ENCODE measurements at regions not wholly inside any gene's neighbourhood (a gene's known extent, or its start where the extent isn't known, plus 50 kb on each side); places are given as distances from the start of the nearest gene placed in this dataset.

GRCh38 chr12:42729535-42729900, 140.0 kb upstream of the PRICKLE1 start (continued):
- TF ChIP-seq HIC1 (tag by site-specific recombination; IDR thresholded peaks at IDR 0.05) (peak; percentile 68), ZNF433 (tag by site-specific recombination; IDR thresholded peaks at IDR 0.05; ENCODE audit: low read depth) (no peak), WT1 (tag by site-specific recombination; IDR thresholded peaks at IDR 0.05) (no peak), ZBTB8A (tag by site-specific recombination; IDR thresholded peaks at IDR 0.05) (no peak), MEIS1 (CRISPR knock-in tag; IDR thresholded peaks at IDR 0.05; ENCODE audit: borderline replicate concordance) (no peak), ZSCAN5A (tag by site-specific recombination; IDR thresholded peaks at IDR 0.05) (no peak), ZNF510 (tag by site-specific recombination; IDR thresholded peaks at IDR 0.05; ENCODE audit: insufficient replicate concordance) (no peak), ZNF629 (tag by site-specific recombination; IDR thresholded peaks at IDR 0.05) (0 out of 2 replicates have a peak, but pooled peaks have one; percentile 17), ZBTB17 (tag by site-specific recombination; IDR thresholded peaks at IDR 0.05) (no peak), ZNF76 (tag by site-specific recombination; IDR thresholded peaks at IDR 0.05; ENCODE audit: borderline replicate concordance, low read depth) (no peak), TRIM28 (IDR thresholded peaks at IDR 0.05; ENCODE audit: borderline replicate concordance, low read length) (0 out of 2 replicates have a peak, but pooled peaks have one; percentile 55), SCRT1 (tag by site-specific recombination; IDR thresholded peaks at IDR 0.05; ENCODE audit: borderline replicate concordance) (no peak), SP2 (tag by site-specific recombination; IDR thresholded peaks at IDR 0.05) (no peak), ZNF561 (tag by site-specific recombination; IDR thresholded peaks at IDR 0.05; ENCODE audit: borderline replicate concordance) (no peak), REST (tag by site-specific recombination; IDR thresholded peaks at IDR 0.05) (no peak), RBAK (tag by site-specific recombination; IDR thresholded peaks at IDR 0.05) (no peak), ZNF658 (tag by site-specific recombination; IDR thresholded peaks at IDR 0.05) (no peak), ZNF341 (tag by site-specific recombination; IDR thresholded peaks at IDR 0.05; ENCODE audit: low read depth) (no peak), GFI1B (tag by site-specific recombination; IDR thresholded peaks at IDR 0.05) (no peak), ZNF600 (tag by site-specific recombination; IDR thresholded peaks at IDR 0.05) (peak; percentile 57), ZNF529 (tag by site-specific recombination; IDR thresholded peaks at IDR 0.05; ENCODE audit: insufficient replicate concordance) (no peak), ZNF624 (tag by site-specific recombination; IDR thresholded peaks at IDR 0.05) (no peak), ZFP3 (tag by site-specific recombination; IDR thresholded peaks at IDR 0.05; ENCODE audit: low read depth) (no peak), ZNF2 (tag by site-specific recombination; IDR thresholded peaks at IDR 0.05) (no peak), IKZF3 (tag by site-specific recombination; IDR thresholded peaks at IDR 0.05) (no peak), ZFHX2 (tag by site-specific recombination; conservative IDR thresholded peaks at IDR 0.05) (no peak), ZNF555 (tag by site-specific recombination; conservative IDR thresholded peaks at IDR 0.05) (no peak), ZBTB7A (tag by site-specific recombination; IDR thresholded peaks at IDR 0.05; ENCODE audit: low read depth) (no peak), ZBTB1 (tag by site-specific recombination; IDR thresholded peaks at IDR 0.05) (no peak), BCL11B (tag by site-specific recombination; IDR thresholded peaks at IDR 0.05; ENCODE audit: low read depth) (0 out of 2 replicates have a peak, but pooled peaks have one; percentile 19), ZNF626 (tag by site-specific recombination; IDR thresholded peaks at IDR 0.05) (no peak), KLF7 (tag by site-specific recombination; IDR thresholded peaks at IDR 0.05; ENCODE audit: borderline replicate concordance) (no peak), ZNF501 (tag by site-specific recombination; IDR thresholded peaks at IDR 0.05) (no peak)
